ENCODE measurements at regions not wholly inside any gene's neighbourhood (a gene's known extent, or its start where the extent isn't known, plus 50 kb on each side); places are given as distances from the start of the nearest gene placed in this dataset.

DNA sequence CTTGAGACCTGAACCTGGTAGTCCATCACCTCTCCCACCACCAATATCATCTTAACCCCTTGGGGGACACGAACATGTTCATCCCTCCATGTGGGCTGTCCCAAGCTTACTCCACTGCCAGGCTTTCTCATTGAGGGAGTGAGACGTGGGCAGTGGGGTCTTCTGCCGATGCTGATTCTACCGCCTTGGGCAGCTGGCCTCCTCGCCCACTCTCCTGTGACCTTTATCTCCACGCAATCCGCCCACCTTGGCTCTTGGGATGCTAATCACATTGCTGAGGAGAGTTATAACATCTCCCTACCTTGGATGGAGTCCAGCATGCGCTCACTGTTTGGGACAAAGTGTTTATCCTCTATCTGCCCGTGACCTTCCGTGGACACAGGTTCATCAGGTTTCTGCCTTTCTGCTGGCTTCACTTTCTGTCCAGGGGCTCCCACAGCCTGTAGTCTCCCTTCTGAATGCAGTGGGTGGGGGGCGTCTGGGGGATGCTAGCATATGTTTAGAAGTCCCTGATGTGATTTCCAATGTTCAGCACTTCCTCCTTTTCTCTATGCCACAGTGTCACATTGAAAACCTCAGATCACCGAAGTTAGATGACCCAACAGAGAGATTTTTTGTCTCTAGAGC lies 53.2 kb upstream of the ESRRB start:
- Histone ChIP-seq H3K27me3 (ENCODE audit: insufficient read depth, low read length) (peaks cover 79% of the 10 kb centered on the region), H2AFZ (ENCODE audit: low read length, unreplicated experiment) (no peak overlapping the region), H3K36me3 (ENCODE audit: insufficient read depth, low read length) (no peaks in the 10 kb centered on the region), H3K4me1 (ENCODE audit: control insufficient read depth, insufficient read depth, low read length, unreplicated experiment) (no peaks in the 10 kb centered on the region), H3K79me2 (ENCODE audit: control insufficient read depth, insufficient read depth, low read length, unreplicated experiment) (no peaks in the 10 kb centered on the region), H3K27ac (ENCODE audit: low read depth, low read length) (no peak overlapping the region), H3K4me3 (ENCODE audit: low read depth, low read length) (no peak overlapping the region)

DNA sequence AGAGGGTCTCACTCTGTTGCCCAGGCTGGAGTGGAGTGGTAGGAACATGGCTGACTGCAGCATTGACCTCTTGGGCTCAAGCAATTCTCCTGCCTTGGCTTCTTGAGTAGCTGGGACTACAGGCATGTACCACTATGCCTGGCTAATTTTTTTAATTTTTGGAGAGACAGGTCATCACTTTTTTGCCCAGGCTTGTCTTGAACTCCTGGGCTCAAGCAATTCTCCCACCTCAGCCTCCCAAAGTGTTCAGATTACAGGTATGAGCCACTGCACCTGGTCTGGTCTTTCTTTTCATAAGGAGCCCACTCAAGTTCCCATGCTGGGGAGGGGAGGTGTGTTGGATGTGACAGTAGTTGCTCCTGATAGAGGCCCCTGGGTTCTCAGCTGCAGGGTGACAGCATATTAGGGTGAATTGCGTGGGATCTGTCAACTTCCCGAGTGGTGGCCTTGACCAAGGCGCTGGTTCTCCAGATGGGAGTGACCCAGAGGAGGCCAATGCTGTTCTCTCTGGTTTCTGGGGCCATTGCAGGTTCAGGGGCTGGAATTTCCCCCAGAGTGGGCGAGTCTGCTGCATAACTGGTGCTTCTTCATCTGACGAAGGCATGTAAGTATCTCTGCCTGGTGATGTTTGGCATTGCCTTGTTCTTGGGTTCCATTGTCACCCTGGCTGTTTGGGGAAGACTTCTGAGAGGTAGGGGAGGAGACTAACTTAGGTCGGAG lies 52.4 kb upstream of the ESRRB start:
- Histone ChIP-seq H3K4me1 (ENCODE audit: control insufficient read depth, insufficient read depth, low read length, unreplicated experiment) (no peaks in the 10 kb centered on the region), H3K36me3 (ENCODE audit: insufficient read depth, low read length) (no peaks in the 10 kb centered on the region), H3K27ac (ENCODE audit: low read depth, low read length) (no peak overlapping the region), H3K27me3 (ENCODE audit: insufficient read depth, low read length) (peaks cover 79% of the 10 kb centered on the region), H2AFZ (ENCODE audit: low read length, unreplicated experiment) (no peak overlapping the region), H3K79me2 (ENCODE audit: control insufficient read depth, insufficient read depth, low read length, unreplicated experiment) (no peaks in the 10 kb centered on the region), H3K4me3 (ENCODE audit: low read depth, low read length) (no peak overlapping the region)

DNA sequence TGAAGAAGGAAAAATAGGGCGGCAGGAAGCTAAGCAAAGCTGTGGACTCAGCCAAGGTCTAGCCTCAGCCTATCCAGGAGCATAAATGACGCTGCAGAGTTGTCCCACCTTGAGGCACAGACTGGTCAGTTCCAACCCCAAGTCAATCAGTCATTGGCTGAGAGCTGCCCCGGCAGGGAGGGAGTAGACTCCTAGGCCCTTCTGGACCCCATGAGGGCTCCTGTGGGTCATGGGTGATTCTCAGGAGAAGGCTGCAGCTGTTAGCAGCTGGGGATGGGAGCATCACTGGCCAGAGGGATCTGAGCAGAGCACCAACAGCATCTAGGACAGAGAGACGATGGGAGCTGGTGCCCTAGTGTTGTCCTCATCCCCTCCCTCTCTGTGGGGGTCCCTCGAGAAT lies 51.8 kb upstream of the ESRRB start:
- Histone ChIP-seq H3K27ac (ENCODE audit: low read depth, low read length) (no peak overlapping the region), H3K36me3 (ENCODE audit: insufficient read depth, low read length) (no peaks in the 10 kb centered on the region), H3K79me2 (ENCODE audit: control insufficient read depth, insufficient read depth, low read length, unreplicated experiment) (no peaks in the 10 kb centered on the region), H3K27me3 (ENCODE audit: insufficient read depth, low read length) (peaks cover 81% of the 10 kb centered on the region), H2AFZ (ENCODE audit: low read length, unreplicated experiment) (no peak overlapping the region), H3K4me3 (ENCODE audit: low read depth, low read length) (no peak overlapping the region), H3K4me1 (ENCODE audit: control insufficient read depth, insufficient read depth, low read length, unreplicated experiment) (no peaks in the 10 kb centered on the region)
